ENCODE measurements at regions not wholly inside any gene's neighbourhood (a gene's known extent, or its start where the extent isn't known, plus 50 kb on each side); places are given as distances from the start of the nearest gene placed in this dataset.

DNA sequence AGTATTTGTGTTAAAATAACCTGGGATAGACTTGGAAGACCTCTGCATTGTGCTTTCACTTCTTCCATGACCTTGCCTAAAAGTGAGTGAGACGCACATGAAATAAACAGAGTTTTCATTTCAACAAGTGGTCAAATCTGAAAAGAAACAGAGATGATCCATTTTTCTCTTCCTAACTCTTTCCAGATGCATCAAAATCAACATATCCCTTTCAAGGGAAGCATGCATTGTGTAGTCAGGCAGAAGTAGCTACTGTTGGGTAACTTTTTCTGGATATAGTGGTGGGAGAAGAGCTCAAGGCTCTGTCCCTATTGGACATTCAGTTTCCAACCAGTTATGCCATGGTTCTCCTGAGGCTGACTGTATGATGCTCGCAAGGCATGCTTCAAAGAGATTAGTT is 233.0 kb upstream of the JAG1 start:
- WGBS, 2 experiments (ENCODE audit: extremely low coverage in 2 of 2, insufficient read length in 1 of 2): no CpG with 5 or more reads among the region's 2 CpGs

More for the DNA sequence above, 233.0 kb upstream of the JAG1 start:
- no peaks in the 10 kb centered on the region; the same call in 1 of the 2 replicates for H3K27me3 ChIP-seq (ENCODE audit: control insufficient read depth, insufficient read depth, low read length)
- ChIA-PET CTCF (interaction anchor here (0.8 kb wide), 1 partner anchor 10 kb away, joined by 3 read pairs; no protein-coding TSS in a partner anchor), POLR2A (ENCODE audit: unreplicated experiment) (no interaction called here)
- no peak overlapping the region for H3K23ac ChIP-seq (ENCODE audit: low read depth, low read length)
- H3K9ac ChIP-seq (ENCODE audit: low read depth, low read length): no peak overlapping the region
- no peaks in the 10 kb centered on the region for H3K9me1 ChIP-seq (ENCODE audit: insufficient read depth, low read length)
- H2AFZ ChIP-seq (replicated peaks; ENCODE audit: low read length, poor library complexity): no peak overlapping the region
- H3K9me3 ChIP-seq (ENCODE audit: control insufficient read depth, insufficient read depth, low read length): no peaks in the 10 kb centered on the region
- H3K4me3 ChIP-seq (ENCODE audit: insufficient read depth, low read depth, low read length): no peak overlapping the region
- H3K4me1 ChIP-seq (ENCODE audit: control insufficient read depth, insufficient read depth, low read length): peaks cover 12% of the 10 kb centered on the region
- H4K20me1 ChIP-seq (ENCODE audit: insufficient read depth, low read length): no peaks in the 10 kb centered on the region
- no peak overlapping the region for H2BK15ac ChIP-seq (ENCODE audit: low read depth, low read length)
- H3K27ac ChIP-seq (ENCODE audit: insufficient read depth, low read length): no peak overlapping the region
- no peak overlapping the region for H3K4ac ChIP-seq (ENCODE audit: low read depth, low read length)
- H3K36me3 ChIP-seq (ENCODE audit: control insufficient read depth, insufficient read depth, low read length): no peaks in the 10 kb centered on the region
- in situ Hi-C loops (cut with MboI; ENCODE audit: low sequenced_read_pairs) (no loop called here), intact Hi-C loops (cut with micrococcal nuclease) (loop anchor here (5.0 kb wide), 1 partner anchor 350 kb away; no protein-coding TSS in a partner anchor), dilution Hi-C loops (cut with HindIII; ENCODE audit: low sequenced_read_pairs, unreplicated experiment) (no loop called here)
- no peak overlapping the region for H2AK5ac ChIP-seq (ENCODE audit: low read depth, low read length)
- H2BK120ac ChIP-seq (ENCODE audit: low read depth, low read length): no peak overlapping the region
- H2BK20ac ChIP-seq (ENCODE audit: low read depth, low read length): no peak overlapping the region
- H3K4me2 ChIP-seq (ENCODE audit: low read depth, low read length): no peak overlapping the region
- H3K56ac ChIP-seq (ENCODE audit: extremely low read depth, insufficient read depth, low read length): no peak overlapping the region
- no peak overlapping the region; the same call in 1 of the 2 replicates for H3K18ac ChIP-seq (ENCODE audit: low read depth, low read length)
- ATAC-seq (ENCODE audit: low read depth) (peak; percentile 54; the same call in 1 of the 2 replicates), DNase-seq (peak; percentile 5)
- H2BK5ac ChIP-seq (ENCODE audit: low read depth, low read length, poor library complexity, severe bottlenecking): no peak overlapping the region
- no peaks in the 10 kb centered on the region for H3K79me1 ChIP-seq (ENCODE audit: low read depth in 1 of 2, low read length in 2 of 2)
- TF ChIP-seq RFX5 (IDR thresholded peaks at IDR 0.05; ENCODE audit: low read depth, low read length) (no peak), MXI1 (IDR thresholded peaks at IDR 0.05; ENCODE audit: borderline replicate concordance, low read depth, low read length) (no peak), CEBPB (IDR thresholded peaks at IDR 0.05; ENCODE audit: low read depth, low read length) (no peak), POLR2A (IDR thresholded peaks at IDR 0.05; ENCODE audit: low read depth, low read length) (no peak), BHLHE40 (IDR thresholded peaks at IDR 0.05; ENCODE audit: low read depth, low read length) (no peak), CHD1 (IDR thresholded peaks at IDR 0.05; ENCODE audit: low read depth, low read length) (no peak), NFE2L2 (IDR thresholded peaks at IDR 0.05; ENCODE audit: low read depth, low read length) (no peak), RAD21 (IDR thresholded peaks at IDR 0.05; ENCODE audit: low read length) (no peak), MAFK (IDR thresholded peaks at IDR 0.05; ENCODE audit: low read depth, low read length) (no peak), MAZ (IDR thresholded peaks at IDR 0.05; ENCODE audit: borderline replicate concordance, low read depth, low read length) (no peak), SMC3 (IDR thresholded peaks at IDR 0.05; ENCODE audit: low read depth, low read length) (no peak), RCOR1 (IDR thresholded peaks at IDR 0.05; ENCODE audit: insufficient replicate concordance, low read length) (no peak), FOS (IDR thresholded peaks at IDR 0.05; ENCODE audit: low read depth, low read length) (no peak)
- TF ChIP-seq, protein P1, sequence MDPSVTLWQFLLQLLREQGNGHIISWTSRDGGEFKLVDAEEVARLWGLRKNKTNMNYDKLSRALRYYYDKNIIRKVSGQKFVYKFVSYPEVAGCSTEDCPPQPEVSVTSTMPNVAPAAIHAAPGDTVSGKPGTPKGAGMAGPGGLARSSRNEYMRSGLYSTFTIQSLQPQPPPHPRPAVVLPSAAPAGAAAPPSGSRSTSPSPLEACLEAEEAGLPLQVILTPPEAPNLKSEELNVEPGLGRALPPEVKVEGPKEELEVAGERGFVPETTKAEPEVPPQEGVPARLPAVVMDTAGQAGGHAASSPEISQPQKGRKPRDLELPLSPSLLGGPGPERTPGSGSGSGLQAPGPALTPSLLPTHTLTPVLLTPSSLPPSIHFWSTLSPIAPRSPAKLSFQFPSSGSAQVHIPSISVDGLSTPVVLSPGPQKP (IDR thresholded peaks at IDR 0.05; ENCODE audit: borderline replicate concordance, low read depth, low read length): no peak
- TF ChIP-seq, protein P2, sequence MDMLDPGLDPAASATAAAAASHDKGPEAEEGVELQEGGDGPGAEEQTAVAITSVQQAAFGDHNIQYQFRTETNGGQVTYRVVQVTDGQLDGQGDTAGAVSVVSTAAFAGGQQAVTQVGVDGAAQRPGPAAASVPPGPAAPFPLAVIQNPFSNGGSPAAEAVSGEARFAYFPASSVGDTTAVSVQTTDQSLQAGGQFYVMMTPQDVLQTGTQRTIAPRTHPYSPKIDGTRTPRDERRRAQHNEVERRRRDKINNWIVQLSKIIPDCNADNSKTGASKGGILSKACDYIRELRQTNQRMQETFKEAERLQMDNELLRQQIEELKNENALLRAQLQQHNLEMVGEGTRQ (IDR thresholded peaks at IDR 0.05; ENCODE audit: low read depth, low read length): no peak
- TF ChIP-seq, protein P3, sequence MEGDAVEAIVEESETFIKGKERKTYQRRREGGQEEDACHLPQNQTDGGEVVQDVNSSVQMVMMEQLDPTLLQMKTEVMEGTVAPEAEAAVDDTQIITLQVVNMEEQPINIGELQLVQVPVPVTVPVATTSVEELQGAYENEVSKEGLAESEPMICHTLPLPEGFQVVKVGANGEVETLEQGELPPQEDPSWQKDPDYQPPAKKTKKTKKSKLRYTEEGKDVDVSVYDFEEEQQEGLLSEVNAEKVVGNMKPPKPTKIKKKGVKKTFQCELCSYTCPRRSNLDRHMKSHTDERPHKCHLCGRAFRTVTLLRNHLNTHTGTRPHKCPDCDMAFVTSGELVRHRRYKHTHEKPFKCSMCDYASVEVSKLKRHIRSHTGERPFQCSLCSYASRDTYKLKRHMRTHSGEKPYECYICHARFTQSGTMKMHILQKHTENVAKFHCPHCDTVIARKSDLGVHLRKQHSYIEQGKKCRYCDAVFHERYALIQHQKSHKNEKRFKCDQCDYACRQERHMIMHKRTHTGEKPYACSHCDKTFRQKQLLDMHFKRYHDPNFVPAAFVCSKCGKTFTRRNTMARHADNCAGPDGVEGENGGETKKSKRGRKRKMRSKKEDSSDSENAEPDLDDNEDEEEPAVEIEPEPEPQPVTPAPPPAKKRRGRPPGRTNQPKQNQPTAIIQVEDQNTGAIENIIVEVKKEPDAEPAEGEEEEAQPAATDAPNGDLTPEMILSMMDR (conservative IDR thresholded peaks at IDR 0.05; ENCODE audit: low read depth, low read length): no peak
- no peak overlapping the region for H2AK9ac ChIP-seq (replicated peaks; ENCODE audit: low read depth, low read length, poor library complexity)
- no peak overlapping the region for H4K91ac ChIP-seq (ENCODE audit: insufficient read depth, low read depth, low read length)
- H3K14ac ChIP-seq (replicated peaks; ENCODE audit: low read depth, low read length): no peak overlapping the region
- BruUV-seq (replicated peaks): no TSS peak
- H4K8ac ChIP-seq (ENCODE audit: low read depth in 2 of 2, low read length in 2 of 2): no peak overlapping the region
- H4K5ac ChIP-seq (ENCODE audit: low read depth, low read length): no peak overlapping the region
